Fibroblast of lung (primary cell): ENCODE measurements at regions not wholly inside any gene's neighbourhood (a gene's known extent, or its start where the extent isn't known, plus 50 kb on each side); places are given as distances from the start of the nearest gene placed in this dataset.

Source experiments
- DNase-seq, 2 donors: peaks; one replicate each; pipeline versions ENCODE4 v3.0.0 to v3.0.0-alpha.2; 2010; ENCODE audit warnings: low read depth in 2 of 2
- H2AFZ ChIP-seq: 2 replicates; pipeline ENCODE4 v1.5.1; 2012; ENCODE audit warnings: low read length, control low read depth, inconsistent platforms
- H3K27ac ChIP-seq: 2 replicates; pipeline ENCODE4 v1.5.1; 2011; ENCODE audit warnings: low read length, control low read depth; ENCODE audit not compliant: insufficient read depth
- H3K27me3 ChIP-seq: 2 replicates; pipeline ENCODE4 v1.5.1; 2011; ENCODE audit warnings: mild to moderate bottlenecking, low read length; ENCODE audit not compliant: control insufficient read depth, insufficient read depth
- H3K36me3 ChIP-seq: 2 replicates; pipeline ENCODE4 v1.5.1; 2011; ENCODE audit warnings: low read length; ENCODE audit not compliant: control insufficient read depth, insufficient read depth
- H3K4me1 ChIP-seq: 2 replicates; pipeline ENCODE4 v1.5.1; 2011; ENCODE audit warnings: low read length; ENCODE audit not compliant: control insufficient read depth, insufficient read depth; ENCODE audit errors: extremely low read depth
- H3K4me2 ChIP-seq: 2 replicates; pipeline ENCODE4 v1.5.1; 2011; ENCODE audit warnings: low read length, control low read depth; ENCODE audit not compliant: insufficient read depth; ENCODE audit errors: extremely low read depth
- H3K4me3 ChIP-seq, 4 experiments: fragments of 200-600 bp in 1 of 4; sonication (generic) in 1 of 4; replicated peaks in 1 of 4; 2 replicates each; pipeline ENCODE4 v1.5.1; 2011 to 2016; ENCODE audit warnings: low read length in 4 of 4, low read depth in 3 of 4, mild to moderate bottlenecking in 3 of 4, control low read depth in 2 of 4, inconsistent platforms in 1 of 4, mixed read lengths in 1 of 4; ENCODE audit not compliant: insufficient read depth in 1 of 4; ENCODE audit errors: control extremely low read depth in 1 of 4
- H3K79me2 ChIP-seq: 2 replicates; pipeline ENCODE4 v1.5.1; 2012; ENCODE audit warnings: mild to moderate bottlenecking, low read length, inconsistent platforms; ENCODE audit not compliant: control insufficient read depth, insufficient read depth
- H3K9ac ChIP-seq: 2 replicates; pipeline ENCODE4 v1.5.1; 2011; ENCODE audit warnings: mild to moderate bottlenecking, low read length, control low read depth; ENCODE audit not compliant: insufficient read depth
- H3K9me3 ChIP-seq: 2 replicates; pipeline ENCODE4 v1.5.1; 2012; ENCODE audit warnings: low read depth, low read length; ENCODE audit not compliant: control insufficient read depth, insufficient read depth
- H4K20me1 ChIP-seq: 2 replicates; pipeline ENCODE4 v1.5.1; 2011; ENCODE audit warnings: low read length; ENCODE audit not compliant: control insufficient read depth, insufficient read depth; ENCODE audit errors: extremely low read depth
- CTCF ChIP-seq, 2 donors: IDR thresholded peaks in 1 of 2; conservative IDR thresholded peaks in 1 of 2; 1 replicate in 1 of 2; 2 replicates in 1 of 2; pipeline ENCODE4 v1.5.1; 2011 to 2012; ENCODE audit warnings: low read length in 2 of 2, control low read depth in 1 of 2, inconsistent platforms in 1 of 2, low read depth in 1 of 2, mild to moderate bottlenecking in 1 of 2
- EZH2 ChIP-seq: IDR thresholded peaks from 2 replicates; pipeline ENCODE4 v1.5.1; 2012; ENCODE audit warnings: low read length, control low read depth, mild to moderate bottlenecking; ENCODE audit errors: missing control alignments

- peaks cover 8% of the 10 kb centered on the region for H3K4me1 ChIP-seq
- peak overlapping the region; percentile 37 for H3K27ac ChIP-seq
- no peaks in the 10 kb centered on the region for H3K9me3 ChIP-seq
- H3K36me3 ChIP-seq = no peaks in the 10 kb centered on the region
- DNase-seq = peak; percentile 88 to 97
- no peaks in the 10 kb centered on the region for H4K20me1 ChIP-seq
- no peak overlapping the region for H2AFZ ChIP-seq
- no peak overlapping the region for H3K4me3 ChIP-seq
- H3K79me2 ChIP-seq = no peaks in the 10 kb centered on the region
- no peak overlapping the region for H3K4me2 ChIP-seq
- no peak overlapping the region for H3K9ac ChIP-seq
- no peaks in the 10 kb centered on the region for H3K27me3 ChIP-seq
- TF ChIP-seq CTCF (conservative IDR thresholded peaks at IDR 0.05 in 1 of 2, IDR thresholded peaks at IDR 0.05 in 1 of 2; ENCODE audit: low read depth in 1 of 2, low read length in 2 of 2) (no peak), EZH2 (no peak)
Observed at GRCh38 chr9:80061940-80062339, 490.2 kb downstream of the TLE4 start.

GRCh38 chr9:80061096-80061495 is 489.3 kb downstream of the TLE4 start:
- H3K27ac ChIP-seq = peak overlapping the region; percentile 37

GRCh38 chr9:80059979-80060378 is 488.2 kb downstream of the TLE4 start:
- no peak for DNase-seq
- Histone ChIP-seq H2AFZ (no peak overlapping the region), H3K9me3 (no peaks in the 10 kb centered on the region), H3K36me3 (no peaks in the 10 kb centered on the region), H3K27me3 (no peaks in the 10 kb centered on the region), H3K79me2 (no peaks in the 10 kb centered on the region), H4K20me1 (no peaks in the 10 kb centered on the region), H3K4me3 (no peak overlapping the region), H3K4me2 (no peak overlapping the region), H3K4me1 (peaks cover 8% of the 10 kb centered on the region), H3K9ac (no peak overlapping the region), H3K27ac (no peak overlapping the region)
- TF ChIP-seq EZH2 (no peak), CTCF (conservative IDR thresholded peaks at IDR 0.05 in 1 of 2, IDR thresholded peaks at IDR 0.05 in 1 of 2; ENCODE audit: low read depth in 1 of 2, low read length in 2 of 2) (no peak)

More at GRCh38 chr9:80061096-80061495, 489.3 kb downstream of the TLE4 start:
- TF ChIP-seq CTCF (conservative IDR thresholded peaks at IDR 0.05 in 1 of 2, IDR thresholded peaks at IDR 0.05 in 1 of 2; ENCODE audit: low read depth in 1 of 2, low read length in 2 of 2) (no peak), EZH2 (no peak)
- Histone ChIP-seq H3K9me3 (no peaks in the 10 kb centered on the region), H4K20me1 (no peaks in the 10 kb centered on the region), H3K4me1 (peaks cover 8% of the 10 kb centered on the region), H3K27me3 (no peaks in the 10 kb centered on the region), H2AFZ (no peak overlapping the region), H3K9ac (no peak overlapping the region), H3K79me2 (no peaks in the 10 kb centered on the region), H3K4me2 (no peak overlapping the region), H3K4me3 (no peak overlapping the region), H3K36me3 (no peaks in the 10 kb centered on the region)
- DNase-seq = peak in 1 of 2 donors; percentile 44
